Esophagus squamous epithelium (tissue), 5 donors: ENCODE measurements at regions not wholly inside any gene's neighbourhood (a gene's known extent, or its start where the extent isn't known, plus 50 kb on each side); places are given as distances from the start of the nearest gene placed in this dataset.

ENCODE experiments used
- DNase-seq: peaks from one replicate; lab custom pipeline; 2025; lab: John Stamatoyannopoulos, UW
- H3K27ac ChIP-seq, 4 donors: fragments of 200-600 bp; sonication (generic); one replicate each; pipeline ENCODE4 v1.5.1; 2016 to 2019; ENCODE audit warnings: mild to moderate bottlenecking in 1 of 4
- H3K27me3 ChIP-seq, 4 donors: fragments of 200-600 bp; sonication (generic); 1 replicate in 3 of 4; 2 replicates in 1 of 4; pipeline versions ENCODE4 v1.5.1 to v1.6.0; 2017 to 2021; ENCODE audit warnings: antibody characterized with exemption in 1 of 4
- H3K36me3 ChIP-seq, 3 donors: fragments of 200-600 bp; sonication (generic); one replicate each; pipeline ENCODE4 v1.5.1; 2016 to 2019
- H3K4me1 ChIP-seq, 3 donors: fragments of 200-600 bp; sonication (generic); one replicate each; pipeline ENCODE4 v1.5.1; 2017 to 2019
- H3K4me3 ChIP-seq, 4 donors: fragments of 200-600 bp; sonication (generic); 1 replicate in 3 of 4; 2 replicates in 1 of 4; pipeline ENCODE4 v1.5.1; 2016 to 2019; ENCODE audit warnings: mild to moderate bottlenecking in 2 of 4, moderate library complexity in 1 of 4
- H3K9me3 ChIP-seq, 3 donors: fragments of 200-600 bp; sonication (generic); one replicate each; pipeline ENCODE4 v1.5.1; 2016 to 2019
- CTCF ChIP-seq, 6 experiments: fragments of 450-650 bp in 4 of 6; fragments of 200-600 bp in 2 of 6; sonication (generic) in 2 of 6; IDR thresholded peaks; one replicate each; pipeline ENCODE4 v1.5.1; 2016 to 2019; ENCODE audit warnings: antibody characterized with exemption in 6 of 6, mild to moderate bottlenecking in 4 of 6, moderate library complexity in 4 of 6
- POLR2A ChIP-seq, 4 donors: fragments of 450-650 bp; IDR thresholded peaks; one replicate each; pipeline ENCODE4 v1.6.1; 2017; ENCODE audit warnings: antibody characterized with exemption in 4 of 4, mild to moderate bottlenecking in 4 of 4, moderate library complexity in 3 of 4
- WGBS, 2 donors: methylation state at CpG; one replicate each; pipeline ENCODE4 v1.1.5; 2018; 5-methylcytosine and 5-hydroxymethylcytosine counted together
- intact Hi-C: fragments of 100-400 bp; cut with DNase I; formaldehyde crosslinking; loops from one replicate; pipeline ENCODE4 v1.15.0; 2022
- donor health status: DM: yes; HTN: yes; CAD: no.

- DNase-seq, result no peak
- H3K27ac ChIP-seq, result no peak overlapping the region
- H3K4me1 ChIP-seq, result peaks cover 0 to 13% (median 0%) of the 10 kb centered on the region in 3 donors
- no peak overlapping the region for H3K4me3 ChIP-seq
- 56 to 71% methylated on average over 1 to 3 of the region's 3 CpGs for WGBS, 2 donors
- peaks cover 0 to 23% (median 0%) of the 10 kb centered on the region in 4 donors for H3K27me3 ChIP-seq
- TF ChIP-seq POLR2A (IDR thresholded peaks at IDR 0.05), result no peak
- no peak for TF ChIP-seq CTCF (IDR thresholded peaks at IDR 0.05)
- H3K36me3 ChIP-seq, result no peaks in the 10 kb centered on the region
- intact Hi-C loops, result no loop called here
- H3K9me3 ChIP-seq, result no peaks in the 10 kb centered on the region
Observed at GRCh38 chr5:155137683-155138082, 124.1 kb downstream of the KIF4B start.

- peaks cover 0 to 13% (median 0%) of the 10 kb centered on the region in 3 donors for H3K4me1 ChIP-seq
- H3K9me3 ChIP-seq, result no peaks in the 10 kb centered on the region
- H3K4me3 ChIP-seq, result no peak overlapping the region
- intact Hi-C loops, result loop anchor here (10.0 kb wide), 1 partner anchor 114 kb away; no protein-coding TSS in a partner anchor
- H3K27ac ChIP-seq, result no peak overlapping the region
- H3K27me3 ChIP-seq, result peaks cover 0 to 15% (median 0%) of the 10 kb centered on the region in 4 donors
- TF ChIP-seq CTCF (IDR thresholded peaks at IDR 0.05) (no peak), POLR2A (IDR thresholded peaks at IDR 0.05) (no peak)
- H3K36me3 ChIP-seq, result no peaks in the 10 kb centered on the region
- DNase-seq, result no peak
- WGBS, 2 donors, result 55 to 63% methylated on average over 5 of the region's 5 CpGs
Observed at GRCh38 chr5:155140646-155141045, 127.1 kb downstream of the KIF4B start.

- Histone ChIP-seq H3K27me3 (no peaks in the 10 kb centered on the region), H3K4me1 (peaks cover 0 to 8% (median 0%) of the 10 kb centered on the region in 3 donors), H3K36me3 (no peaks in the 10 kb centered on the region), H3K9me3 (no peaks in the 10 kb centered on the region), H3K27ac (no peak overlapping the region), H3K4me3 (no peak overlapping the region)
- intact Hi-C loops, result loop anchor here (10.0 kb wide), 1 partner anchor 110 kb away; no protein-coding TSS in a partner anchor
- no peak for DNase-seq
- TF ChIP-seq CTCF (IDR thresholded peaks at IDR 0.05), result no peak
- no peak for TF ChIP-seq POLR2A (IDR thresholded peaks at IDR 0.05)
Observed at GRCh38 chr5:155144956-155145355, 131.4 kb downstream of the KIF4B start.

GRCh38 chr5:155147222-155147621, 133.7 kb downstream of the KIF4B start:
- no peak overlapping the region for H3K4me3 ChIP-seq
- no peak for DNase-seq
- peak in 1 of 6 experiments; percentile 13 for TF ChIP-seq CTCF (IDR thresholded peaks at IDR 0.05)
- TF ChIP-seq POLR2A (IDR thresholded peaks at IDR 0.05), result no peak
- H3K27ac ChIP-seq, result no peak overlapping the region
- H3K36me3 ChIP-seq, result no peaks in the 10 kb centered on the region
- intact Hi-C loops, result loop anchor here (10.0 kb wide), 1 partner anchor 108 kb away; no protein-coding TSS in a partner anchor
- WGBS, 2 donors, result 63 to 64% methylated on average over 2 of the region's 2 CpGs
- H3K9me3 ChIP-seq, result no peaks in the 10 kb centered on the region
- H3K4me1 ChIP-seq, result no peaks in the 10 kb centered on the region
- H3K27me3 ChIP-seq, result no peaks in the 10 kb centered on the region

GRCh38 chr5:155148694-155149093, 135.1 kb downstream of the KIF4B start:
- H3K4me3 ChIP-seq, result no peak overlapping the region
- H3K36me3 ChIP-seq, result no peaks in the 10 kb centered on the region
- WGBS, 2 donors, result 50% methylated on average over 1 of the region's 1 CpG
- DNase-seq, result no peak
- no peak for TF ChIP-seq CTCF (IDR thresholded peaks at IDR 0.05)
- no peak for TF ChIP-seq POLR2A (IDR thresholded peaks at IDR 0.05)
- intact Hi-C loops, result loop anchor here (10.0 kb wide), 1 partner anchor 106 kb away; no protein-coding TSS in a partner anchor
- H3K27me3 ChIP-seq, result no peaks in the 10 kb centered on the region
- H3K9me3 ChIP-seq, result no peaks in the 10 kb centered on the region
- no peak overlapping the region for H3K27ac ChIP-seq
- H3K4me1 ChIP-seq, result no peaks in the 10 kb centered on the region
